ENCODE measurements at regions not wholly inside any gene's neighbourhood (a gene's known extent, or its start where the extent isn't known, plus 50 kb on each side); places are given as distances from the start of the nearest gene placed in this dataset.

- CTCF ChIA-PET (ENCODE audit: unreplicated experiment): no interaction called here
- Histone ChIP-seq H3K4me1 (ENCODE audit: insufficient read depth, low read length, poor library complexity, severe bottlenecking) (no peaks in the 10 kb centered on the region), H3K27ac (ENCODE audit: low read depth, low read length, poor library complexity, severe bottlenecking) (no peak overlapping the region), H3K79me2 (ENCODE audit: insufficient read depth, low read depth, low read length) (no peaks in the 10 kb centered on the region), H3K4me3 (ENCODE audit: low read depth, low read length, poor library complexity, severe bottlenecking) (no peak overlapping the region), H3K9me3 (ENCODE audit: low read length) (no peaks in the 10 kb centered on the region), H3K4me2 (ENCODE audit: low read length) (no peak overlapping the region), H4K20me1 (ENCODE audit: insufficient read depth, low read length) (no peaks in the 10 kb centered on the region), H3K36me3 (ENCODE audit: insufficient read depth, low read length) (no peaks in the 10 kb centered on the region), H3K9me2 (ENCODE audit: insufficient read depth, low read length) (no peaks in the 10 kb centered on the region), H2AFZ (ENCODE audit: low read length) (no peak overlapping the region)
- BruUV-seq (replicated peaks): no TSS peak
- TF ChIP-seq CTCF (conservative IDR thresholded peaks at IDR 0.05; ENCODE audit: low read length) (no peak), EZH2phosphoT487 (IDR thresholded peaks at IDR 0.05; ENCODE audit: borderline replicate concordance, low read depth, low read length) (no peak)
- POLR2A ChIA-PET: no interaction called here
- no peak for DNase-seq (ENCODE audit: low spot score)
- intact Hi-C loops (cut with micrococcal nuclease; ENCODE audit: unreplicated experiment): loop anchor here (10.0 kb wide), 1 partner anchor 46 kb away; no protein-coding TSS in a partner anchor
Observed at GRCh38 chr16:50901062-50901461, 159.2 kb downstream of the CYLD start.

DNA sequence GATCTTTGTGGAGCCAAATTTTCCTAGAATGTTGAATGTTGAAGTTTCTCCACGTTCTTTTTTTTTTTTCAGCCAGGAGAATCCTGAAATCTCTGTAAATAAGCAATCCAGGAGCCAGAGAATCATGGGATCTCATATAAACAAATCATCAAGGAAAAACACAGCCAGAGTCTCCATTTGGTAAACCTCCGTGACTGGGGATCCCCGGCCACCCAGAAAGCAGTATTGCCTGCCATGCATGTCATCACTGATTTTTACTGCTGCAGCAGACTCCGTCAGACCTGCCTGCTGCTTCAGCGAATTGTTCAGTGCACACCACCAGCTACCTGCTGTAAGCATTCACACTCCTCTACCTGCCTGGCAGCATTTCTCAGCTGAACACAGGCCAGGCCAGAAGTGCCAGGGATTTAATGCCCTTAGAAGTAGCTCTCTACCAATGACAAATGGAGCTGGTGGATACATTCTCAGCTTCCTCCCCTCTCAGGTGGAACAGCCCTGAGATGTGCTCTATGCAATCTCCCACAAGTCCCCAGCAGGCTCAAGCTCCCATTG is 158.6 kb downstream of the CYLD start:
- ChIA-PET POLR2A (no interaction called here), CTCF (ENCODE audit: unreplicated experiment) (no interaction called here)
- H3K79me2 ChIP-seq (ENCODE audit: insufficient read depth, low read depth, low read length): no peaks in the 10 kb centered on the region
- no peak overlapping the region for H2AFZ ChIP-seq (ENCODE audit: low read length)
- no peaks in the 10 kb centered on the region for H3K9me3 ChIP-seq (ENCODE audit: low read length)
- H3K9me2 ChIP-seq (ENCODE audit: insufficient read depth, low read length): no peaks in the 10 kb centered on the region
- TF ChIP-seq CTCF (conservative IDR thresholded peaks at IDR 0.05; ENCODE audit: low read length) (no peak), EZH2phosphoT487 (IDR thresholded peaks at IDR 0.05; ENCODE audit: borderline replicate concordance, low read depth, low read length) (no peak)
- H3K4me1 ChIP-seq (ENCODE audit: insufficient read depth, low read length, poor library complexity, severe bottlenecking): no peaks in the 10 kb centered on the region
- H4K20me1 ChIP-seq (ENCODE audit: insufficient read depth, low read length): no peaks in the 10 kb centered on the region
- no peak overlapping the region for H3K27ac ChIP-seq (ENCODE audit: low read depth, low read length, poor library complexity, severe bottlenecking)
- no peak overlapping the region for H3K4me2 ChIP-seq (ENCODE audit: low read length)
- no peaks in the 10 kb centered on the region for H3K36me3 ChIP-seq (ENCODE audit: insufficient read depth, low read length)
- no peak overlapping the region for H3K4me3 ChIP-seq (ENCODE audit: low read depth, low read length, poor library complexity, severe bottlenecking)
- BruUV-seq (replicated peaks): no TSS peak
- intact Hi-C loops (cut with micrococcal nuclease; ENCODE audit: unreplicated experiment): loop anchor here (10.0 kb wide), 1 partner anchor 46 kb away; no protein-coding TSS in a partner anchor
- DNase-seq (ENCODE audit: low spot score): no peak

DNA sequence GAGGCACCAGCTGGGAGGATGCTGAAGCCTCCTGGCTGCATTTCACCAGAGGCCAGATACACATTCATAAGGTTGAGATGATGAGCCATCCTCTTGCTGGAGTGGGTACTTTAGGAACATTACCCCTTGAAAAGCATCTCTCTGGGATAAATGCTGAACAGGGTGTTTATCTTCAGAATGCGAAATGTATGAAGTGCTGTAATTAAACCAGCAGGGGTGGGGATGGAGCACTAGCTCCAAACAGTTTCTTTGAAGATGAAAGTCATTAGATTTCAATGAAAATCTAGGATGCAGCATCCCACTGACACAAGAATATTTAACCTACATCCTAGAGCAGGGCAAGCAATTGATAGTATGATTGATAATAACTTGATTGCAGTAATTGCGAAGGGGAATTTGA is 158.1 kb downstream of the CYLD start:
- no peak overlapping the region for H3K4me2 ChIP-seq (ENCODE audit: low read length)
- DNase-seq (ENCODE audit: low spot score): no peak
- H3K9me2 ChIP-seq (ENCODE audit: insufficient read depth, low read length): no peaks in the 10 kb centered on the region
- no peak overlapping the region for H2AFZ ChIP-seq (ENCODE audit: low read length)
- no peaks in the 10 kb centered on the region for H4K20me1 ChIP-seq (ENCODE audit: insufficient read depth, low read length)
- no peak overlapping the region for H3K27ac ChIP-seq (ENCODE audit: low read depth, low read length, poor library complexity, severe bottlenecking)
- intact Hi-C loops (cut with micrococcal nuclease; ENCODE audit: unreplicated experiment): loop anchor here (10.0 kb wide), 1 partner anchor 45 kb away; no protein-coding TSS in a partner anchor
- H3K79me2 ChIP-seq (ENCODE audit: insufficient read depth, low read depth, low read length): no peaks in the 10 kb centered on the region
- no peaks in the 10 kb centered on the region for H3K9me3 ChIP-seq (ENCODE audit: low read length)
- no peaks in the 10 kb centered on the region for H3K36me3 ChIP-seq (ENCODE audit: insufficient read depth, low read length)
- ChIA-PET CTCF (ENCODE audit: unreplicated experiment) (no interaction called here), POLR2A (no interaction called here)
- no peak overlapping the region for H3K4me3 ChIP-seq (ENCODE audit: low read depth, low read length, poor library complexity, severe bottlenecking)
- H3K4me1 ChIP-seq (ENCODE audit: insufficient read depth, low read length, poor library complexity, severe bottlenecking): no peaks in the 10 kb centered on the region
- TF ChIP-seq EZH2phosphoT487 (IDR thresholded peaks at IDR 0.05; ENCODE audit: borderline replicate concordance, low read depth, low read length) (no peak), CTCF (conservative IDR thresholded peaks at IDR 0.05; ENCODE audit: low read length) (no peak)
- BruUV-seq (replicated peaks): no TSS peak
